Esophagus squamous epithelium (tissue), 5 donors: ENCODE measurements at regions not wholly inside any gene's neighbourhood (a gene's known extent, or its start where the extent isn't known, plus 50 kb on each side); places are given as distances from the start of the nearest gene placed in this dataset.

Experiments
- DNase-seq: peaks from one replicate; lab custom pipeline; 2025; lab: John Stamatoyannopoulos, UW
- H3K27ac ChIP-seq, 4 donors: fragments of 200-600 bp; sonication (generic); one replicate each; pipeline ENCODE4 v1.5.1; 2016 to 2019; ENCODE audit warnings: mild to moderate bottlenecking in 1 of 4
- H3K27me3 ChIP-seq, 4 donors: fragments of 200-600 bp; sonication (generic); 1 replicate in 3 of 4; 2 replicates in 1 of 4; pipeline versions ENCODE4 v1.5.1 to v1.6.0; 2017 to 2021; ENCODE audit warnings: antibody characterized with exemption in 1 of 4
- H3K36me3 ChIP-seq, 3 donors: fragments of 200-600 bp; sonication (generic); one replicate each; pipeline ENCODE4 v1.5.1; 2016 to 2019
- H3K4me1 ChIP-seq, 3 donors: fragments of 200-600 bp; sonication (generic); one replicate each; pipeline ENCODE4 v1.5.1; 2017 to 2019
- H3K4me3 ChIP-seq, 4 donors: fragments of 200-600 bp; sonication (generic); 1 replicate in 3 of 4; 2 replicates in 1 of 4; pipeline ENCODE4 v1.5.1; 2016 to 2019; ENCODE audit warnings: mild to moderate bottlenecking in 2 of 4, moderate library complexity in 1 of 4
- H3K9me3 ChIP-seq, 3 donors: fragments of 200-600 bp; sonication (generic); one replicate each; pipeline ENCODE4 v1.5.1; 2016 to 2019
- POLR2A ChIP-seq, 4 donors: fragments of 450-650 bp; IDR thresholded peaks; one replicate each; pipeline ENCODE4 v1.6.1; 2017; ENCODE audit warnings: antibody characterized with exemption in 4 of 4, mild to moderate bottlenecking in 4 of 4, moderate library complexity in 3 of 4
- WGBS, 2 donors: methylation state at CpG; one replicate each; pipeline ENCODE4 v1.1.5; 2018; 5-methylcytosine and 5-hydroxymethylcytosine counted together
- intact Hi-C: fragments of 100-400 bp; cut with DNase I; formaldehyde crosslinking; loops from one replicate; pipeline ENCODE4 v1.15.0; 2022
- TF ChIP-seq, protein P1 (sequence below), 6 experiments: fragments of 450-650 bp in 4 of 6; fragments of 200-600 bp in 2 of 6; sonication (generic) in 2 of 6; IDR thresholded peaks; one replicate each; pipeline ENCODE4 v1.5.1; 2016 to 2019; ENCODE audit warnings: antibody characterized with exemption in 6 of 6, mild to moderate bottlenecking in 4 of 6, moderate library complexity in 4 of 6
- donor health status: DM: yes; HTN: yes; CAD: no.

DNA sequence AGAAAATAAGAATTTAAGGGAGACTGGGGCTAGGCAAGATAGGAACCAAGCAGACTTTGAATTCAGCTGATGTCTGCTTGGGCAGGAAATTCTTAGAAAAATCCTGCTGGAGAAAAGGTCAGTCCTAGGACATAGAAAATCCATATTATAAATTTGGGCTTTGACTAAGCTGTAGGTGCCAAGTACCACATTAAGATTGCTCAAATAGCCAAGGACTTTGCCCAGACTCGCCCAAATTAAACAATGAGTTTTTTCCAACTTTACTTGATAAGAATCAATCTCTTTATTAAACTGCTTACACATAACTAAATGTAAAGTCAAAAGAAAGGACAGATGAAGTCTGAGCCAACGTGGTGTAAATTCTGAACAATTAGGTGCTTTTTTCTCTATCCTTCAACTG, 95.4 kb downstream of the FUNDC1 start:
- no peaks in the 10 kb centered on the region for H3K9me3 ChIP-seq
- WGBS, 2 donors, result 26 to 39% methylated on average over 2 of the region's 2 CpGs

DNA sequence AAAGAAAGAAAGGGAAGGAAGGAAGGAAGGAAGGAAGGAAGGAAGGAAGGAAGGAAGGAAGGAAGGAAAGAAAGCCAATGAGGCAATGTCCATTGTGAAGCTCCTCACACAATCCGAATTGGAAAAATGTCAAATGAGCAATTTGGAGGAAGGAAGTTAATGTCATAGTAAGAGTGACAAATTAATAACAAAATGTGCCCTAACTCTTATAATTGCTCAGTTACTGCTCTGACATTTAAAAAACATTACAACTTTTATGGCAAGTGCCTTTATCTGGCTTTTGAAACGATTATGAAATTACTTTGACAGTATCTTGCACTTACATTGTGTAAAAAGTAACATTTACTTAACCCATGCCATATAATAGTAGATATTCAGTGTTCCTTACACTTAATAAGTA, 96.5 kb upstream of the EFHC2 start:
- TF ChIP-seq, protein P1, sequence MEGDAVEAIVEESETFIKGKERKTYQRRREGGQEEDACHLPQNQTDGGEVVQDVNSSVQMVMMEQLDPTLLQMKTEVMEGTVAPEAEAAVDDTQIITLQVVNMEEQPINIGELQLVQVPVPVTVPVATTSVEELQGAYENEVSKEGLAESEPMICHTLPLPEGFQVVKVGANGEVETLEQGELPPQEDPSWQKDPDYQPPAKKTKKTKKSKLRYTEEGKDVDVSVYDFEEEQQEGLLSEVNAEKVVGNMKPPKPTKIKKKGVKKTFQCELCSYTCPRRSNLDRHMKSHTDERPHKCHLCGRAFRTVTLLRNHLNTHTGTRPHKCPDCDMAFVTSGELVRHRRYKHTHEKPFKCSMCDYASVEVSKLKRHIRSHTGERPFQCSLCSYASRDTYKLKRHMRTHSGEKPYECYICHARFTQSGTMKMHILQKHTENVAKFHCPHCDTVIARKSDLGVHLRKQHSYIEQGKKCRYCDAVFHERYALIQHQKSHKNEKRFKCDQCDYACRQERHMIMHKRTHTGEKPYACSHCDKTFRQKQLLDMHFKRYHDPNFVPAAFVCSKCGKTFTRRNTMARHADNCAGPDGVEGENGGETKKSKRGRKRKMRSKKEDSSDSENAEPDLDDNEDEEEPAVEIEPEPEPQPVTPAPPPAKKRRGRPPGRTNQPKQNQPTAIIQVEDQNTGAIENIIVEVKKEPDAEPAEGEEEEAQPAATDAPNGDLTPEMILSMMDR (IDR thresholded peaks at IDR 0.05), result no peak
- TF ChIP-seq POLR2A (IDR thresholded peaks at IDR 0.05), result no peak
- Histone ChIP-seq H3K36me3 (no peaks in the 10 kb centered on the region), H3K4me3 (no peak overlapping the region), H3K4me1 (no peaks in the 10 kb centered on the region), H3K27me3 (no peaks in the 10 kb centered on the region), H3K9me3 (no peaks in the 10 kb centered on the region), H3K27ac (no peak overlapping the region)
- DNase-seq, result no peak
- intact Hi-C loops, result no loop called here
- WGBS, 2 donors, result 0 to 16% methylated on average over 2 of the region's 2 CpGs

More for the DNA sequence above, 95.4 kb downstream of the FUNDC1 start:
- intact Hi-C loops, result no loop called here
- DNase-seq, result no peak
- H3K27me3 ChIP-seq, result no peaks in the 10 kb centered on the region
- H3K4me3 ChIP-seq, result no peak overlapping the region
- H3K27ac ChIP-seq, result no peak overlapping the region
- TF ChIP-seq POLR2A (IDR thresholded peaks at IDR 0.05), result no peak
- TF ChIP-seq, protein P1 (IDR thresholded peaks at IDR 0.05), result no peak
- no peaks in the 10 kb centered on the region for H3K4me1 ChIP-seq
- H3K36me3 ChIP-seq, result no peaks in the 10 kb centered on the region

DNA sequence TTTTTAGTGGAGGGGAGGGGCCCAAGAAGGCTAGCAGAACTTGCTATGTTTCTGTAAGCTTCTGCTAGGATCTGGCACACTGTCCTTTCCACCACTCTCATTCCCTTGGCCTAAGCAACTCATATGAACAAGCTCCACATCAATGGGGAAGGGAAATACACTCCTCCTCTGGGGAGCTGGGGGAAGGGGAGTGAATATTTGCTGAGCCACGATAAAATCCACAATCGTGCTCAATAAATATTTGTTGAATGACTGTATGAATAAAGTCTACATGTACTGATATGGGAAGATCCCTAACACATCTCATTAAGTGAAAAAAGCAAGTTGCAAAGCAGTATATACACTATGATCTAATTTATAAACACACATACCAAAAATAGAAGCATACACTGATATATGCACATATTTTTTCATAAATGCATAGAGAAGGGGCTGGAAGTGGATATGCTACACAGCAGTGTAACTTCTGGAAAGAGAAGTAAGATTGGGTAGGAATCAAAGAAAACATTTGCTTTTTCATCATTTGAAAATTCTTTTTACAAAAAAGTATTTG, 95.8 kb upstream of the EFHC2 start:
- Histone ChIP-seq H3K27ac (no peak overlapping the region), H3K27me3 (no peaks in the 10 kb centered on the region), H3K36me3 (no peaks in the 10 kb centered on the region), H3K4me3 (no peak overlapping the region), H3K4me1 (no peaks in the 10 kb centered on the region), H3K9me3 (no peaks in the 10 kb centered on the region)
- 26 to 62% methylated on average over 2 of the region's 2 CpGs for WGBS, 2 donors
- TF ChIP-seq, protein P1 (IDR thresholded peaks at IDR 0.05), result no peak
- TF ChIP-seq POLR2A (IDR thresholded peaks at IDR 0.05), result no peak
- intact Hi-C loops, result no loop called here
- no peak for DNase-seq

DNA sequence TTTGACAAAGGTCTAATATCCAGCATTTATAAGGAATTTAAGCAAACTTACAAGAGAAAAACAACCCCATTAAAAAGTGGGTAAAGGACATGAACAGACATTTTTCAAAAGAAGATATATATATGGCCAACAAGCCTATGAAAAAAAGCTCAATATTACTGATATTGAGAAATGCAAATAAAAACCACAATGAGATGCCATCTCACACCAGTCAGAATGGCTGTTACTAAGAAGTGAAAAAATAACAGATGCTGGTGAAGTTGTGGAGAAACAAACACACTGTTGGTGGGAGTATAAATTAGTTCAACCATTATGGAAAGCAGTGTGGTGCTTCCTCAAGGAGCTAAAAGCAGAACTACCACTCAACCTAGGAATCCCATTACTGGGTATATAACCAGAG, 91.6 kb upstream of the EFHC2 start:
- Histone ChIP-seq H3K36me3 (no peaks in the 10 kb centered on the region), H3K27ac (no peak overlapping the region), H3K9me3 (no peaks in the 10 kb centered on the region), H3K27me3 (no peaks in the 10 kb centered on the region), H3K4me1 (peaks cover 0 to 6% (median 0%) of the 10 kb centered on the region in 3 donors), H3K4me3 (no peak overlapping the region)
- no peak for DNase-seq
- intact Hi-C loops, result no loop called here
- no peak for TF ChIP-seq POLR2A (IDR thresholded peaks at IDR 0.05)
- TF ChIP-seq, protein P1 (IDR thresholded peaks at IDR 0.05), result no peak

DNA sequence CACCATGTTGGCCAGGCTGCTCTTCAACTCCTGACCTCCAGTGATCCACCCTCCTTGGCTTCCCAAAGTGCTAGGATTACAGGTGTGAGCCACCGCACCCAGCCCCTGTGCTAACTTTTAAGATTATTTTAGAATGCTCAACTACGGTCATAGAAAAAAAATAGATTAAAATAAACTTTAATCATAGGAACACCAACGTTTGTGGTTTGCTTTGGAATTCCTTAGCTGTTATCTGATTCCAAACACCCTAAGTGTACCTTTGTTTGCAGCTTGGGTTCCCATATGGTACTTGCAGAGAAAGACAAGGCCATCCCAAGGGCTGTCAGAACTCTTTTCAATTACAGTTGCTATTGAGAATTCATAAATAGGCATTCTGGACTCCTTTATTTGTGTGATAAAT, 90.1 kb upstream of the EFHC2 start:
- 76 to 83% methylated on average over 3 of the region's 3 CpGs for WGBS, 2 donors
- no peak overlapping the region for H3K27ac ChIP-seq

More for the DNA sequence above, 90.1 kb upstream of the EFHC2 start:
- intact Hi-C loops, result no loop called here
- Histone ChIP-seq H3K4me1 (peaks cover 0 to 6% (median 0%) of the 10 kb centered on the region in 3 donors), H3K4me3 (no peak overlapping the region), H3K36me3 (no peaks in the 10 kb centered on the region), H3K9me3 (no peaks in the 10 kb centered on the region), H3K27me3 (no peaks in the 10 kb centered on the region)
- no peak for DNase-seq
- TF ChIP-seq, protein P1 (IDR thresholded peaks at IDR 0.05), result no peak
- TF ChIP-seq POLR2A (IDR thresholded peaks at IDR 0.05), result no peak
